Esophagus muscularis mucosa (tissue), 4 donors: ENCODE measurements at regions not wholly inside any gene's neighbourhood (a gene's known extent, or its start where the extent isn't known, plus 50 kb on each side); places are given as distances from the start of the nearest gene placed in this dataset.

Source experiments
- DNase-seq: peaks from one replicate; pipeline ENCODE4 v3.0.0-alpha.2; 2017; ENCODE audit errors: extremely low spot score
- H3K27ac ChIP-seq, 4 donors: fragments of 200-600 bp; sonication (generic); replicated peaks in 1 of 4; 1 replicate in 3 of 4; 2 replicates in 1 of 4; pipeline ENCODE4 v1.5.1; 2016 to 2019; ENCODE audit warnings: mild to moderate bottlenecking in 1 of 4
- H3K27me3 ChIP-seq, 4 donors: fragments of 200-600 bp; sonication (generic); one replicate each; pipeline versions ENCODE4 v1.5.1 to v1.6.0; 2016 to 2019
- H3K36me3 ChIP-seq, 4 donors: fragments of 200-600 bp; sonication (generic); one replicate each; pipeline ENCODE4 v1.5.1; 2016 to 2019
- H3K4me1 ChIP-seq, 4 donors: fragments of 200-600 bp; sonication (generic); one replicate each; pipeline ENCODE4 v1.5.1; 2016 to 2019
- H3K4me3 ChIP-seq, 4 donors: fragments of 200-600 bp; sonication (generic); 1 replicate in 2 of 4; 2 replicates in 2 of 4; pipeline ENCODE4 v1.5.1; 2016 to 2019; ENCODE audit warnings: mild to moderate bottlenecking in 4 of 4, moderate library complexity in 1 of 4
- H3K9me3 ChIP-seq, 4 donors: fragments of 200-600 bp; sonication (generic); 1 replicate in 3 of 4; 2 replicates in 1 of 4; pipeline ENCODE4 v1.5.1; 2016 to 2019
- CTCF ChIP-seq, 3 experiments: fragments of 200-600 bp in 2 of 3; fragments of 450-650 bp in 1 of 3; sonication (generic) in 2 of 3; IDR thresholded peaks; one replicate each; pipeline ENCODE4 v1.5.1; 2017 to 2019; ENCODE audit warnings: antibody characterized with exemption in 3 of 3, mild to moderate bottlenecking in 2 of 3, moderate library complexity in 1 of 3
- EP300 ChIP-seq: sonication (generic); formaldehyde crosslinking; IDR thresholded peaks from one replicate; pipeline ENCODE4 v1.6.1; 2017; ENCODE audit warnings: antibody characterized with exemption
- POLR2A ChIP-seq: fragments of 450-650 bp; IDR thresholded peaks from one replicate; pipeline ENCODE4 v1.6.1; 2017; ENCODE audit warnings: antibody characterized with exemption, moderate library complexity, mild to moderate bottlenecking, low read depth
- POLR2AphosphoS5 ChIP-seq, 2 donors: sonication (generic); formaldehyde crosslinking; IDR thresholded peaks; one replicate each; pipeline ENCODE4 v1.6.1; 2017; ENCODE audit warnings: antibody characterized with exemption in 2 of 2
- WGBS: methylation state at CpG from one replicate; pipeline ENCODE4 v1.1.5; 2018; 5-methylcytosine and 5-hydroxymethylcytosine counted together
- intact Hi-C: fragments of 100-400 bp; cut with DNase I; formaldehyde crosslinking; loops from one replicate; pipeline ENCODE4 v1.15.1; 2023

- no peak for DNase-seq
- TF ChIP-seq EP300 (no peak), POLR2A (no peak), CTCF (IDR thresholded peaks at IDR 0.05) (no peak), POLR2AphosphoS5 (IDR thresholded peaks at IDR 0.05) (no peak)
- Histone ChIP-seq H3K9me3 (peaks cover 0 to 14% (median 4%) of the 10 kb centered on the region in 4 donors), H3K4me3 (no peak overlapping the region), H3K27me3 (no peaks in the 10 kb centered on the region), H3K27ac (no peak overlapping the region), H3K36me3 (no peaks in the 10 kb centered on the region), H3K4me1 (no peaks in the 10 kb centered on the region)
- WGBS, result 69% methylated on average over 2 of the region's 2 CpGs
- intact Hi-C loops, result no loop called here
Measured at GRCh38 chr4:111466811-111467604, 678.2 kb upstream of the FAM241A start.

DNA sequence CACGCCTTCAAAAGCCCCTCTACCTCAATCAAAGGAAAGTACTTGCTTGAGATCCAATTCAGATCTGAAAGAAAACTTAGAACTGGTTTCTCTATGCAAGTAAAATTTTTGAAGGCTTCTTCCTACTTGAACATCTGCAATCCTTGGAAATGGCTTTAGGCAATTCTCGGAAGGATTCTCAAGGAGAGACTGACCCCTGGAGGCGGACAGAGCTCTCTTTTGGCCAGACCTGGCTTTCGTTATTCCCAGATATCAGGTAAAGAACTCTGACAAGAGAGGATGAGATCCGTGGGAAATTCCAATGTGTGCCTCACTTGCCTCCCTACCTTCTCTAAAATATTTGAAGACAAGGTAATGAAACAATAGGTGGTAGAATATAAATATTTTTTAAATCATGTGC lies 670.3 kb upstream of the FAM241A start:
- Histone ChIP-seq H3K4me3 (no peak overlapping the region), H3K27ac (no peak overlapping the region), H3K4me1 (no peaks in the 10 kb centered on the region), H3K9me3 (no peaks in the 10 kb centered on the region), H3K27me3 (no peaks in the 10 kb centered on the region), H3K36me3 (no peaks in the 10 kb centered on the region)
- TF ChIP-seq EP300, result no peak
- TF ChIP-seq CTCF (IDR thresholded peaks at IDR 0.05), result peak; percentile 52 to 65 (median 56)
- TF ChIP-seq POLR2A, result no peak
- no peak for TF ChIP-seq POLR2AphosphoS5 (IDR thresholded peaks at IDR 0.05)
- 22% methylated on average over 5 of the region's 5 CpGs for WGBS
- DNase-seq, result no peak
- intact Hi-C loops, result loop anchor here (10.0 kb wide), 1 partner anchor 840 kb away; no protein-coding TSS in a partner anchor

DNA sequence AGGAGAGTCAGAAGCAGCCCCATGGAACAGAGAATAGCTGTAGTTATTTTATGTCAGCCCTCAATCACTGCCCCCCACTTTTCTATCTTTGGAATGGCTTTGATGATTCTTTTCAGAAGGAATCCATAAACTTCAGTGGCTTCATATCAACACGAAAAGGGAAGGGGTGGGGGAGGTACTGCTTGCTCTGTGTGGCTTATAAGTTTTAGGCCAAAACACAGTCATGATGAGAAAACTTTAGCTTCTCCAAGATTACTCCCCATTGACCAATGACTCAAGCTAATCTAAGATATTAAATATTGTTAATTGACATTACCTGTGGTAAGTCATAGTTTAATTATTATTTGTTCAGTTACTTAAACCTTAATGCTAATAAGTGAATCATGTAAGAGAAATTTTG lies 669.6 kb upstream of the FAM241A start:
- TF ChIP-seq CTCF (IDR thresholded peaks at IDR 0.05) (no peak), POLR2AphosphoS5 (IDR thresholded peaks at IDR 0.05) (no peak), EP300 (no peak), POLR2A (no peak)
- intact Hi-C loops, result loop anchor here (10.0 kb wide), 1 partner anchor 841 kb away; no protein-coding TSS in a partner anchor
- Histone ChIP-seq H3K4me3 (no peak overlapping the region), H3K27me3 (no peaks in the 10 kb centered on the region), H3K4me1 (no peaks in the 10 kb centered on the region), H3K9me3 (no peaks in the 10 kb centered on the region), H3K36me3 (no peaks in the 10 kb centered on the region), H3K27ac (no peak overlapping the region)
- WGBS, result 50% methylated on average over 1 of the region's 1 CpG
- DNase-seq, result no peak

DNA sequence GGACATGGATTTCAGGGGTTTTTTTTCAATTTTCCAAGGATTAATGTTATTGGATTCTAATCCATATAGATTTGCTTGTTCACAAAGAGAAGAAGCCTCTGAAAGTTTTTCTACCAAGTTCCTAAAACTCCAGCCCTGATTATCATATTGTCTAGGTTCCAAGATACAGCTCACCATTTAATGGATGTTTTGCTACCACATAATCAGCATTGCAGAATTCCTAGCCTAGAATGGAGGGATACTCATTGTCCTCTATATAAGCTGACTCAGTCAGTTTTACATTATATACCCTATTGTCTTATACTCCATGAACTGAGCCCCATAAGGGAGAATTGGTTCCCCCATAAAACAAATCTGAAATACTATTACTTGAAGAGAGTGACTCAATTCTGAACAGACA lies 664.7 kb upstream of the FAM241A start:
- H3K4me1 ChIP-seq, result no peaks in the 10 kb centered on the region
- DNase-seq, result no peak
- H3K36me3 ChIP-seq, result no peaks in the 10 kb centered on the region
- no peak overlapping the region for H3K4me3 ChIP-seq
- no peaks in the 10 kb centered on the region for H3K9me3 ChIP-seq
- intact Hi-C loops, result no loop called here
- no peak for TF ChIP-seq POLR2AphosphoS5 (IDR thresholded peaks at IDR 0.05)
- no peak for TF ChIP-seq EP300
- no peak for TF ChIP-seq CTCF (IDR thresholded peaks at IDR 0.05)
- no peak for TF ChIP-seq POLR2A
- no peaks in the 10 kb centered on the region for H3K27me3 ChIP-seq
- no peak overlapping the region for H3K27ac ChIP-seq
